Putamen (tissue), 1 donor: ENCODE measurements at regions not wholly inside any gene's neighbourhood (a gene's known extent, or its start where the extent isn't known, plus 50 kb on each side); places are given as distances from the start of the nearest gene placed in this dataset.
"Not testable (repeated sequence)": the region's sequence is repeated elsewhere in the genome, so short reads cannot be mapped to it uniquely, and the experiment has no call there.

Source experiments
- DNase-seq: peaks from one replicate; pipeline ENCODE4 v3.0.0-alpha.2; 2016; ENCODE audit warnings: low spot score

DNA sequence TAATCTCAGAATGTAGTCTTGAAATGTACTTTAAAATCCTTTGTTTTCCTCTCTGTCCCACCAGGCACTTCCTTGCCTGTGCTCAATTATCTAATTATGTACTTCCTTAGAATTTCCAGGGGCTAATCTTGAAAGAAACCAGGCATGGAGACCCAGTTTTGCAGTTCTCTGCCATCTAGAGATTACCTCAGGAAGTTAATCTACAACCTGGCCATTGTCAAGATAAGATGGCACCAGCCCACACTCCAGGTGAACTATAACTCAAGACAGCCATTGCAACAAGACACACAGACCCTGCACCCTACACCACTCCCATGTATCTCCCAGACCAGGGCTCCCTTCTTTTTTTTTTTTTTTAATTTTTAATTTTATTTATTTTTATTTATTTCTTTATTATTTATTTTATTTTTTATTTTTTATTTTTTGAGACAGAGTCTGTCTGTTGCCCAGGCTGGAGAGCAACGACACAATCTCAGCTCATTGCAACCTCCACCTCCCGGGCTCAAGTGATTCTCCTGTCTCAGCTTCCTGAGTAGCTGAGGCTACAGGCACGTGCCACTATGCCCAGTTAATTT, 85.9 kb upstream of the TRIM24 start:
- no peak for DNase-seq

DNA sequence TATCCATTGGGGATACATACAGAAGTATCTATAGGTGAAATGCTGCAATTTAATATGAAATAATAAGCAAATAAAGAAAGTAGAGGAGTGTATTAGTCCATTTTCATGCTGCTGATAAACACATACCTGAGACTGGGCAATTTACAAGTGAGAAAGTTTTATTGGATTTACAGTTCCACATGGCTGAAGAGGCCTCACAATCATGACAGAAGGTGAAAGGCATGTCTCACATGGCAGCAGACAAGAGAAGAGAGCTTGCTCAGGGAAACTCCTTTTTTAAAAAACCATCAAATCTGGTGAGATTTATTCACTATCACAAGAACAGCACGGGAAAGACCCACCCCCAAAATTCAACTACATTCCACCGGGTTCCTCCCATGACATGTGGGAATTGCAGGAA, 82.8 kb upstream of the TRIM24 start:
- DNase-seq = no peak

DNA sequence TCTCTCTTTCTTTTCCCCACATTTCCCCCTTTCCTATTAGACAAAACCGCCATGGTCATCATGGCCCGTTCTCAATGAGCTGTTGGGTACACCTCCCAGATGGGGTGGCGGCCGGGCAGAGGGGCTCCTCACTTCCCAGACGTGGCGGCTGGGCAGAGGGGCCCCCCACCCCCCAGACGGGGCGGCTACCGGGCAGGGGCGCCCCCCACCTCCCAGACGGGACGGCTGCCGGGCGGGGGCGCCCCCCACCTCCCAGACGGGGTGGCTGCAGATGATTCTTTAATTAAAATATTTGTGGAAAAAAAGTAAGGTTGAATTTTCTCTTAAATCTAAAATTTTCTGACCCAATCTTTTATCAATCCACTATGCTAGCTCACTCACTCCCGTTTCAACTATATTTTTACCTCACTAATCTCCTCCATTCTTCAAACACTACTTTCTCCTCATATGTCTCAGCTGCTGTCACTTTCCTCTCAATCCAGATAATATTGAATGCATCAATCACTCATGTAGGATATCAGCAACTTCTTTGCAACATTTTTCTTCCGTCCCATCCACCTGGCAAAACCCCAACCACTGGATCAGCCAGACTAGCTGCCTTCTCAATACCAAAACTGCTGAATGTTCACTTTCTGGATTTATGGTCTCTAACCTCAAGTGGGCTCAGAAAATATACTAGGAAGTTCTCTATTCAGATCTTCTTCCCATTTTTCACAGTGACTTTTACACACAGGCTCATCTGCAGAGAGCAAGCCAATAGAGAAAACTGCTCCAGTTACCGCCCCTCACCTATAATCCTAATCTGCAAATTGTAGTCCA, 81.1 kb upstream of the TRIM24 start:
- no peak for DNase-seq

DNA sequence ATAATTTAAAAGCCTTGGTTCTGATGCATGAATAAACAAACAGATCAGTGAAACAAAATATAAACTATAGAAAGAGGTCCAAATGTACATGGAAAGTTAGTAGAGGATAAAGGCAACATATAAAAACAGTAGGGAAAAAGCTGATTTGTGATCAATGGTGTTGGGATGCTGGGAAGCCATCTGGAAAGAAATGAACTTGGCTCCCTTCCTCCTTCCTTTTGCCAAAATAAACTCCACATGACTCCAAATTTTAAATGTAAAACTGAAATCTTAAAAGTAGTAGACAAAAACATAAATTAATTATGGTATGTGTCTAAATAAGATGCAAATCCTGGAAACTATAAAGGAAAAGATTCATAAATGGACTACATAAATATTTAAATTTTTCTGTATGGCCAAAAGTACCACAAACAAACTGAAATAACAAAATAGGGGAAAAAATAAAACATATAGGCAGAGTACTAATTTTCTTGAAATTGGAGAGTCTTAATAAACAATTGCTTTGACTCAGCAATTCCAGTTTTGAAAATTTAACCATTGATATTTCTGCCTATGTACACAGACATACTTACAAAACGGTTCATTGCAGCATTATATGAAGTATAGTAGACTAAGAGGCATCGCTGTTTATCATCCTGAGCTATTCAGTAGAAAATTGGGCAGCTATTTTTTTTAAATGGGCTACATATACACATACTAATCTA, 77.0 kb upstream of the TRIM24 start:
- DNase-seq = no peak

DNA sequence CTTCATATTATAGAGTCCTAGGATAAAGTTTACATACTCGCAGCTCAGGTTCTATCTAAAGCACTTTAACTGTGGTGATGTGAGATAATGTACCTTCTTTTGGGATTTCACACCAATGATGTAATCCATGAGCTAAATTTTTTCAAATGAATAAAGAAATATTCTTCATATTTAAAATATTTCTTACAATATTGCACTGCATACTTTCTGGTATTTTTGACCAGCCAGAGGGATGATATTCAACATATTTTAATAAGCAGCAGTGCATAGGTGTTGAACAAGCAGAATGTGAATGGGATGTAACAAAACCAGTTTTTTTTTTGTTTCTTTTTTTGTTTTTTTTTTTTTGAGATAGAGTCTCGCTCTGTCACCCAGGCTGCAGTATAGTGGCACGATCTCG, 73.2 kb upstream of the TRIM24 start:
- no peak for DNase-seq

DNA sequence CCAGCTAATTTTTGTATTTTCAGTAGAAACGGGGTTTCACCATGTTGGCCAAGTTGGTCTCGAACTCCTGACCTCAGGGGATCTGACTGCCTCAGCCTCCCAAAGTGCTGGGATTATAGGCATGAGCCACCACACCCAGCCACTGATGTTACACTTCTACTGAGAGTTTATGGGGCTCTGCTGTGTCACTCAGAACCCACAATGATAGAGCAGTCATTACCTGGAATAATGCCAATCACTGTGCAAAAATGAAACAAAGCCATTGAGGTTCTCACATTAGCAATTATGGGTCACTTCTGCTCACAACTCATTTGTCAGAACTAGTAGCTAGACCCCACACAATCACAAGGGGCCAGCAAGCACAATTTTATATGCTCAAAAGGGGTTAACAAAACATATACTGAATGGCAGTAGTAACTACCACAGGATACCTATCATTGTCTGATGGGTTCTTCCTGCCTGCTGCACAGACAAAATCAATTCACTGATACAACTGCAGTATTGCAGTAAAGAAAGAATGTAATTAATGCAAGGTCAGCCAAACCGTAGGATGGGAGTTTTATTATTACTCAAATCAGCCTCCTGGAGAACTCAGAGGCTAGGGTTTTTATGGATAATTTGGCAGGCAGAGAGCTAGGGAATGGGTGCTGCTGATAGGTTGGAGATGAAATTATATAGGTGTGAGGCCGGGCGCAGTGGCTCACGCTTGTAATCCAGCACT, 72.1 kb upstream of the TRIM24 start:
- DNase-seq = no peak

DNA sequence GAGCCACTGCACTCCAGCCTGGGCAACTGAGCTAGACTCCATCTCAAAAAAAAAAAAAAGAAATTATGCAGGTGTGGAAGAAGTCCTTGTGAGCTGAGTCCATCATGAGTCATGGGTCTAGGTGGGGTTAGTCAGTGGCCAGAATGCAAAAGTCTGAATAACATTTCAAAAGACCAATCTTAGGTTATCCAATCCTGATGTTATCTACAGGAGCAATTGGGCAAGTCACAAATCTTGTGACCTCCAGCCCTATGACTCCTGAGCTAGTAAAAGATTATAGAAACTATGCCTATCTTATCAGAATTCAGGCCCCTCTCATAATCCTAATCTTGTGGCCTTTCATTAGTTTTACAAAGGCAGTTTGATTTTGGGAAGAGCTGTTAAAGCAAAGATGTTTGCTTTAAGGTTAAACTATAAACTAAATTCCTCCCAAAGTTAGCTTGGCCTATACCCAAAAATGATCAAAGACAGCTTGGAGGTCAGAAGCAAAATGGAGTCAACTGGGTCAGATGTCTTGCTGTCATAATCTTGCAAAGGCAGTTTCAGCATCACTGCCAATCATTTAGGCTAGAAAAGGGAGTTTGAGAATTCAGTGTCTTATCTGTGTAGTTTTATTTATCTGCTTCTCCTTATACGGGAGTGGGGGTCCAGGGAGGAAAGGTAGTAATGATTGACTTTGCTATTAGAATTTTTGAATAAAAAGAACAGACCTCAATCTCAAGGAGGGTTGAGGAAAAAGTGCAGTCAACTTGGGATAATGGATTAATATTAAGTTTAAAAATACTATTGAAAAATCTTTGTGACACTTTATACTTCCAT, 71.2 kb upstream of the TRIM24 start:
- DNase-seq = no peak

DNA sequence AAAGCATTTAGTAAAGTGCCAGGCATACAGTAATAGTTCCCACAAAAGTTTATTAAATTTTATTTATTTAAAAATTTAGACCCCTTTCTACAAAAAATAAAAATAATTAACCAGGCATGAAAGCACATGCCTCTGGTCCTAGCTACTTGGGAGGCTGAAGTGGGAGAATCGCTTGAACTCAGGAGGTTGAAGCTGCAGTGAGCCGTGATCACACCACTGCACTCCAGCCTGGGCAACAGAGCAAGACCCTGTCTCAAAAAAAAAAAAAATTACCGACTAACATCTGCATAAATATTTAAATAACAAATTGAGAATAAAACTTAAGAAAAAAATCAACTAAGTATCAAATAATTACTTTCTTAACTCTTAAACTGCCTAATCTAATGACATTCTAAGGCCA, 64.3 kb upstream of the TRIM24 start:
- no peak for DNase-seq

DNA sequence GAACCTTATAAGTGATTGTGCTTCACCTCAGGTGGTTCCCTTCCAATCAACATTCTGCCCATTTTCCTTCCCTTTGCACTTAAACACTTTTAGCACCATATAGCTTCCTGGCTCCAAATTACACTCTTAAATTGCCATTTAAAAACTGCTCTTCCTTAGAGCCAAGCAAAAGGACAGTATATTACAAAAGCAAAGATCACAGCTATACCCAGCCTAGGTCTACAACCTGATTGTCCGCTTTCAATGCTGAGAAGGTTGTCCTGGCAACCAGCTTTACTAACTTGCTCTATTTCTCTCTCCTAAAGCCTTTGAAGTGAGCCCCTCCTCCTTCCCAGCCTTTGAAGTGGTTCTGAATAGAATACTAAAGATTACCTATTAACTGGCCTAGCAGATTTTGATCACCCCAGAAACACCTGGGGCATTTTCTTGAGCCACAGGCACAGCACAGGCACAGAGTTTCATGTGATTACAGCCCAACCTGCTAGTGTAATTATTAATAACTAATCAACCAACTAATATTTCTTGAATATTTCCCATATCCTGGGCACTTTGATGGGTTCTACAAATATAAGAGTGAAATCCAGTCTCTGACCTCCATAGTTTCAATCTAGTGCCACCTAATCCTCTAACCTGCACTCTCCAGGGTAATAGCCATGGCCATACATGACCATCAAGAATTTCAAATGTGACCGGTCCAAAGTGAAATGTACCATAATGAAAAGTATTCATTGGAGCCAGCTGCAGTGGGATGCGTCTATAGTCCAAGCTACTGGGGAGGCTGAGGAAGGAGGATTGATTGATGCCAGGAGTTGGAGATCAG, 63.6 kb upstream of the TRIM24 start:
- no peak for DNase-seq

DNA sequence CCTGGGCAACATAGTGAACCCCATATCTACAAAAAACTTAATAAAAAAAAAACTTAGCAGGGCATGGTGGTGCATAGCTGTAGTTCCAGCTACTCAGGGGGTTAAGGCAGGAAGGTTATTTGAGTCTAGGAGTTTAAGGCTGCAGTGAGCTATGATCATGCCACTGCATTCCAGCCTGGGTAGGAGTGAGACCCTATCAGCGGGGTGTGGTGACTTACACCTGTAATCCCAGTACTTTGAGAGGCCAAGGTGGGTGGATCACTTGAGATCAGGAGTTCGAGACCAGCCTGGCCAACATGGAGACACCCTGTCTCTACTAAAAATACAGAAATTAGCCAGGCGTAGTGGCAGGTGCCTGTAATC, 63.0 kb upstream of the TRIM24 start:
- not testable (repeated sequence) for DNase-seq

DNA sequence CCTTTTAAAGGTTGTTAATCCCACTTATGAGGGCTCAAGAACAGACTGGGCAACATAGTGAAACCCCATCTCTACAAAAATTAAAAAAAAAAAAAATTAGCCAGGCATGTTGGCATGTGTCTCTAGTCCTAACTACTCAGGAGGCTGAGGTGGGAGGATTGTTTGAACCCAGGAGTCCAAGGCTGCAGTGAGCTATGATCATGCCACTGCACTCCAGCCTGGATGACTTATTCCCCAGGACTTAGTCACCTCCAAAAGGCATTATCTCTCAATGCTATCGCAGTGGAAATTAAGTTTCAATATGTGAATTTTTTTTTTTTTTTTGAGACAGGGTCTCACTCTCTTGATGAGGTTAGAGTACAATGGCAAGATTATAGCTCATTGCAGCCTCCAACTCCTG, 61.2 kb upstream of the TRIM24 start:
- no peak for DNase-seq

DNA sequence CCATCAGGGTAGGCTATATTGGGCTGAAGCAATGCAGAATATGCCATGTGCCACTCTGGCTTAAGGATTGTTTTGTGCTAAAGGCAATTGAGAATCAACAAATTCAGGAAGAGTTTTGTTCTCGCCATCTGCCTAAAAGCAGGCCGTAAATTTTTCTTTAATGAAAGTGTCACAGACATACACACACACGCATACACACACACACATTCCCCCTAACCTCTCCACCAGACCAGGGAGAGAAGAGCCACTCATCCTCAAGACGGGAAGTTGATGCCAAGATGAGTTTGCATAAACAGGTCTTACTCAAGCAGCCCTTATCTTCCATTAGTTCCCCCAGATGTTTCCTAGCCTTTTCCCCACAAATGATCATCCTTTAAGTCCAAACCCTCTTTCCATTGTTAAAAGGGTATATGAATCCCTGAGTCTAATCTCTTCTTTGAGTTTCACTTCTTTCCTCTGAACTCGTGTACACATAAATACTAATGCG, 59.6 kb upstream of the TRIM24 start:
- no peak for DNase-seq

DNA sequence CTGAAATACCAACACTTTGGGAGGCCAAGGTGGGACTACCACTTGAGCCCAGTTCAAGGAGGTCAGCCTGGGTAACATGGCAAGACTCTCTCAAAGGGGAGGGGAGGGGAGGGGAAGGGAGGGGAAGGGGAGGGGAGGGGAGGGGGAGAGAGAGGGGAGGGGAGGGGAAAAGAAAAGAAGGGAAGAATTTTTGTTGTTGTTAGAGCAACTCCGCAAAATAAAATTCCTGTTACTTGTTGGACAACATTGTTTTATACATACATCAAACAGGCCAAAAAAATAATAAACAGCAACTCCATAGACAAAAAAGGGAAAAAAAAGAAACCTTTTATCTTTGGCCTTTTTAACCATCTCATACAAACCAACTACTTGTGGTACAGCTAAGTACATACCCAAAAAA, 57.3 kb upstream of the TRIM24 start:
- DNase-seq = no peak

DNA sequence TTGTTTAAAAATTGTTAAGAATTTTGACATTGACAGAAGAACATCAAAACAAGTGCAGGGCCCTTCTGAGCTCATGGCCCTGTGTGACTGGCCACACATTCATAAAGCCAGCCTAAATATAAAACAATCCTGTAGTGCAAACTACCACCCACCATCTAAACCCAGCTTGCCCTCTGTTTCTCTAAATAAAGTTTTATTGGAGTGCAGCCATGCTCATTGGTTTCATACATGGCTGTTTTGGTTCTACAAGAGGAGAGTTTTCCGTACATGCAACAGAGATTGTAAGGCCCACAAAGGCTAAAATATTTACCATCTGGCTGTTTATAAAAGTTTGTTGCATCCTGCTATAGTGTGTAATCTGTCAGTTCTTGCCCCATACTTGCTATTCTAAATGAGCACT, 54.6 kb upstream of the TRIM24 start:
- no peak for DNase-seq

DNA sequence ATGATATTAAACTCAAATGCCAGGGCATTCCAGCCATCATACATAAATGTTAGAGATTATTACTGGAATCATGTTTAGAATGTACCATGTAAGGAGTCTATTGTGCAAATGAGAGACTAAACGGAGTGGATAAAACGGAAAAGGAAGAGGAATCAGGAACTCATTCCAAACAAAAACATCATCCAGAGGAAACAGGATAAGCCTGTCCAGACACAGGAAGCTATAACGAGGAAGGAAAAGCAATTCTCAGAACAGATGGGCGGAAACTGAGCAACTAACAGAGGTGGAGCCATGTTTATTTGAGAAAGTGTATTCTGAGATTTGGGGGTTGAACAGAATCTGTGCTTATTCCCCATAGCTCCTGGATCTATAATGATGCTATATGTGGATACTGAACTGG, 52.3 kb upstream of the TRIM24 start:
- no peak for DNase-seq
